Stimulated activated CD8-positive, alpha-beta memory T cell treated with anti-CD3 and anti-CD28 coated beads, Interleukin-7, amount 100 ng/mL, for 1 hour (primary cell): ENCODE measurements at regions not wholly inside any gene's neighbourhood (a gene's known extent, or its start where the extent isn't known, plus 50 kb on each side); places are given as distances from the start of the nearest gene placed in this dataset.

Experiments used
- DNase-seq, 2 donors: peaks; one replicate each; pipeline ENCODE4 v3.0.0-alpha.2; 2020; ENCODE audit warnings: low read depth in 2 of 2

- no peak for DNase-seq
Measured at GRCh38 chr11:116600930-116601329, 171.9 kb downstream of the BUD13 start.

GRCh38 chr11:116598556-116598955, 174.2 kb downstream of the BUD13 start:
- no peak for DNase-seq

GRCh38 chr11:116598036-116598435, 174.8 kb downstream of the BUD13 start:
- DNase-seq = no peak

- DNase-seq = no peak
Measured at GRCh38 chr11:116596346-116597260, 176.2 kb downstream of the BUD13 start.

GRCh38 chr11:116595305-116595880, 177.4 kb downstream of the BUD13 start:
- no peak for DNase-seq

GRCh38 chr11:116590844-116591570, 181.8 kb downstream of the BUD13 start:
- no peak for DNase-seq

- no peak for DNase-seq
Measured at GRCh38 chr11:116589402-116589801, 183.4 kb downstream of the BUD13 start.

- no peak for DNase-seq
Measured at GRCh38 chr11:116586392-116586791, 186.4 kb downstream of the BUD13 start.

- DNase-seq = no peak
Measured at GRCh38 chr11:116582571-116582970, 190.2 kb downstream of the BUD13 start.

GRCh38 chr11:116581349-116581748, 191.4 kb downstream of the BUD13 start:
- DNase-seq = no peak

GRCh38 chr11:116580799-116581198, 192.0 kb downstream of the BUD13 start:
- DNase-seq = no peak

- no peak for DNase-seq
Measured at GRCh38 chr11:116579857-116580727, 192.7 kb downstream of the BUD13 start.

- no peak for DNase-seq
Measured at GRCh38 chr11:116579031-116579653, 193.6 kb downstream of the BUD13 start.

GRCh38 chr11:116577956-116578355, 194.8 kb downstream of the BUD13 start:
- no peak for DNase-seq

GRCh38 chr11:116577273-116577672, 195.5 kb downstream of the BUD13 start:
- no peak for DNase-seq

- DNase-seq = no peak
Measured at GRCh38 chr11:116576526-116576925, 196.3 kb downstream of the BUD13 start.

GRCh38 chr11:116567721-116568242, 205.0 kb downstream of the BUD13 start:
- DNase-seq = no peak

GRCh38 chr11:116563712-116564047, 209.1 kb downstream of the BUD13 start:
- no peak for DNase-seq

- no peak for DNase-seq
Measured at GRCh38 chr11:116563028-116563711, 209.6 kb downstream of the BUD13 start.

GRCh38 chr11:116560589-116560988, 212.2 kb downstream of the BUD13 start:
- DNase-seq = no peak
